Psoas muscle (tissue), 7 donors: ENCODE measurements at regions not wholly inside any gene's neighbourhood (a gene's known extent, or its start where the extent isn't known, plus 50 kb on each side); places are given as distances from the start of the nearest gene placed in this dataset.

ENCODE experiments used
- ATAC-seq, 4 donors: fragments of 200-7000 bp; cut with Tn5 transposase; one replicate each; pipeline ENCODE4 v1.9.1; 2020; ENCODE audit warnings: moderate library complexity in 3 of 4, mild to moderate bottlenecking in 2 of 4
- DNase-seq, 2 donors: peaks; one replicate each; pipeline ENCODE4 v3.0.0-alpha.2; 2020
- H3K27ac ChIP-seq: fragments of 200-600 bp; one replicate; pipeline ENCODE4 v1.8.0; 2022
- H3K27me3 ChIP-seq, 3 donors: fragments of 200-600 bp in 1 of 3; one replicate each; pipeline versions ENCODE4 v1.6.1 to v1.8.0; 2013 to 2022; ENCODE audit warnings: low read length in 2 of 3, mild to moderate bottlenecking in 2 of 3, moderate library complexity in 1 of 3; ENCODE audit not compliant: insufficient read depth in 3 of 3
- H3K36me3 ChIP-seq, 2 donors: fragments of 200-600 bp in 1 of 2; one replicate each; pipeline versions ENCODE4 v1.6.1 to v1.8.0; 2013 to 2022; ENCODE audit warnings: low read depth in 1 of 2, mild to moderate bottlenecking in 1 of 2, moderate library complexity in 1 of 2; ENCODE audit not compliant: insufficient read depth in 1 of 2
- H3K4me1 ChIP-seq: fragments of 200-600 bp; one replicate; pipeline ENCODE4 v1.8.0; 2022
- H3K4me3 ChIP-seq: fragments of 200-600 bp; one replicate; pipeline ENCODE4 v1.8.0; 2022; ENCODE audit warnings: mild to moderate bottlenecking
- H3K9me3 ChIP-seq: fragments of 200-600 bp; one replicate; pipeline ENCODE4 v1.8.0; 2022
- WGBS, 3 donors: extraction: QIAGEN DNeasy Blood & Tissue Kit; methylation state at CpG; one replicate each; pipeline versions ENCODE4 v1.1.6 to v1.1.7; 2013; 5-methylcytosine and 5-hydroxymethylcytosine counted together
- intact Hi-C, 2 donors: fragments of 100-400 bp; cut with DNase I; formaldehyde crosslinking; loops; one replicate each; pipeline versions ENCODE4 v1.11.0 to v1.14.2; 2022
- TF ChIP-seq, protein P1 (sequence below): fragments of 200-600 bp; IDR thresholded peaks from one replicate; pipeline ENCODE4 v1.8.0; 2022; ENCODE audit warnings: antibody characterized with exemption
- donor health status: healthy with polysubstance abuse.
- donor health status: DM: no; HTN: no; CAD: no; lungs with moderate emphysema.
- donor health status: Bipolar disorder and iron deficiency.
- donor health status: healthy.
- donor health status: DM: yes; HTN: yes; CAD: no.
- donor health status: DM: no; HTN: no; CAD: no.
- donor health status: DM: yes; HTN: yes; CAD: no.

DNA sequence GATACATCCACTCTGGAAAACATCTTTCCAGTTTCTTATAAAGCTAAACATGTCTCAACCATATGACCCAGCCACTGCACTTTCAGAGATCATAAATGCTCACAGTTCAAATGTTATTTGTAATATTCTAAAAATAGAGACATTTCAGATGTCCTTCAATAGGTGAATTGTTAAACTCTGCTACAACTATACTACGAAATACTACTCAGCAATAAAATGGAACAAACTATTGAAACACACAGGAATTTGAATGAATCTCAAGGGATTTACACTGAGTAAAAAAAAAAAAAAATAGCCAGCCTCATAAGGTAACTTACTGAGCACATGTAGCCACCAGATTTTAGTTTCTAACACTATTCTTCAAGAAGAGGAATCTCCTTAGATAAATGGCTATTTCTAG is 253.9 kb downstream of the PCDH18 start:
- ATAC-seq = no peak
- no peaks in the 10 kb centered on the region for H3K9me3 ChIP-seq
- H3K4me1 ChIP-seq = no peaks in the 10 kb centered on the region
- DNase-seq = no peak
- intact Hi-C loops = no loop called here
- WGBS, 3 donors = 77 to 82% (median 79%) methylated on average over 1 of the region's 1 CpG
- no peak overlapping the region for H3K4me3 ChIP-seq
- no peaks in the 10 kb centered on the region for H3K27me3 ChIP-seq
- TF ChIP-seq, protein P1, sequence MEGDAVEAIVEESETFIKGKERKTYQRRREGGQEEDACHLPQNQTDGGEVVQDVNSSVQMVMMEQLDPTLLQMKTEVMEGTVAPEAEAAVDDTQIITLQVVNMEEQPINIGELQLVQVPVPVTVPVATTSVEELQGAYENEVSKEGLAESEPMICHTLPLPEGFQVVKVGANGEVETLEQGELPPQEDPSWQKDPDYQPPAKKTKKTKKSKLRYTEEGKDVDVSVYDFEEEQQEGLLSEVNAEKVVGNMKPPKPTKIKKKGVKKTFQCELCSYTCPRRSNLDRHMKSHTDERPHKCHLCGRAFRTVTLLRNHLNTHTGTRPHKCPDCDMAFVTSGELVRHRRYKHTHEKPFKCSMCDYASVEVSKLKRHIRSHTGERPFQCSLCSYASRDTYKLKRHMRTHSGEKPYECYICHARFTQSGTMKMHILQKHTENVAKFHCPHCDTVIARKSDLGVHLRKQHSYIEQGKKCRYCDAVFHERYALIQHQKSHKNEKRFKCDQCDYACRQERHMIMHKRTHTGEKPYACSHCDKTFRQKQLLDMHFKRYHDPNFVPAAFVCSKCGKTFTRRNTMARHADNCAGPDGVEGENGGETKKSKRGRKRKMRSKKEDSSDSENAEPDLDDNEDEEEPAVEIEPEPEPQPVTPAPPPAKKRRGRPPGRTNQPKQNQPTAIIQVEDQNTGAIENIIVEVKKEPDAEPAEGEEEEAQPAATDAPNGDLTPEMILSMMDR = no peak
- H3K36me3 ChIP-seq = no peaks in the 10 kb centered on the region
- no peak overlapping the region for H3K27ac ChIP-seq

- intact Hi-C loops = no loop called here
- Histone ChIP-seq H3K27ac (no peak overlapping the region), H3K36me3 (no peaks in the 10 kb centered on the region), H3K4me3 (no peak overlapping the region), H3K9me3 (peaks cover 3% of the 10 kb centered on the region), H3K4me1 (no peaks in the 10 kb centered on the region), H3K27me3 (no peaks in the 10 kb centered on the region)
- 80 to 93% (median 84%) methylated on average over 1 of the region's 1 CpG for WGBS, 3 donors
- ATAC-seq (no peak), DNase-seq (no peak)
- TF ChIP-seq, protein P1 = no peak
Observed at GRCh38 chr4:137274404-137274803, 257.9 kb downstream of the PCDH18 start.

DNA sequence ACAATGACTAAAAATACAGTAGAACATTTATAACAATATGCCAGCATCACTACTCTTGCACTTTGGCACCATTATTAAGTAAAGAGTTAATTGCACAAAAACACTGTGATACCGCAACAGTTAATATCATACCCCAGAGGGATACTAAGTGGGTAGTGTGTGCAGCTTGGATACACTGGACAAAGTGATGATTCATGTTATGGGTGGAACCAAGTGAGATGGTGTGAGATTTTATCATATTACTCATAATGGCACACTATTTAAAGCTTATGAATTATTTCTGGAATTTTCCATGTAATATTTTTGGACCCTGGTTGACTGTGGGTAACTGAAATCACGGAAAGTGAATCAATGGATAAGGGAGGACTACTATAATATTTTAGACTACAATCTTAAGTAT is 265.3 kb downstream of the PCDH18 start:
- no peak for DNase-seq
- H3K4me3 ChIP-seq = no peak overlapping the region
- peaks cover 3% of the 10 kb centered on the region for H3K9me3 ChIP-seq
- H3K4me1 ChIP-seq = no peaks in the 10 kb centered on the region
- TF ChIP-seq, protein P1 = no peak
- WGBS, 3 donors = 57 to 61% (median 57%) methylated on average over 2 of the region's 2 CpGs
- ATAC-seq = no peak
- intact Hi-C loops = no loop called here
- no peaks in the 10 kb centered on the region for H3K36me3 ChIP-seq
- no peaks in the 10 kb centered on the region for H3K27me3 ChIP-seq
- H3K27ac ChIP-seq = no peak overlapping the region

DNA sequence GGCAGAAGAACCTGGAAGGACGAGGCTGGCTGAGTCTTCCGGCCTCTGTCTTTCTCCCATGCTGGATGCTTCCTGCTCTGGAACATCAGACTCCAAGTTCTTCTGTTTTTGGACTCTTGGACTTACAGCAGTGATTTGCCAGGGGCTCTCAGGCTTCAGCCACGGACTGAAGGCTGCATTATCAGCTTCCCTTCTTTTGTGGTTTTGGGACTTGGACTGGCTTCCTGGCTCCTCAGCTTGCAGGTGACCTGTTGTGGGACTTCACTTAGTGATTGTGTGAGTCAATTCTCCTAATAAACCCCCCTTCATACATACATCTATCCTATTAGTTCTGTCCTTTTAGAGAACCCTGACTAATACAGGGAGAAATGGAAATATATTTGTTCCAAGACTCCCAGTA is 265.8 kb downstream of the PCDH18 start:
- TF ChIP-seq, protein P1 = no peak
- Histone ChIP-seq H3K27ac (no peak overlapping the region), H3K4me3 (no peak overlapping the region), H3K36me3 (no peaks in the 10 kb centered on the region), H3K27me3 (no peaks in the 10 kb centered on the region), H3K4me1 (no peaks in the 10 kb centered on the region), H3K9me3 (peaks cover 2% of the 10 kb centered on the region)
- ATAC-seq (no peak), DNase-seq (no peak)
- intact Hi-C loops = no loop called here
- 53 to 74% (median 71%) methylated on average over 3 of the region's 3 CpGs for WGBS, 3 donors

- Histone ChIP-seq H3K4me3 (no peak overlapping the region), H3K9me3 (no peaks in the 10 kb centered on the region), H3K27me3 (no peaks in the 10 kb centered on the region), H3K36me3 (no peaks in the 10 kb centered on the region), H3K27ac (no peak overlapping the region), H3K4me1 (no peaks in the 10 kb centered on the region)
- 72 to 75% (median 74%) methylated on average over 3 of the region's 3 CpGs for WGBS, 3 donors
- DNase-seq (no peak), ATAC-seq (no peak)
- TF ChIP-seq, protein P1 = no peak
- intact Hi-C loops = no loop called here
Observed at GRCh38 chr4:137263206-137263605, 269.1 kb downstream of the PCDH18 start.
